RWPE1 (cell line): ENCODE measurements at regions not wholly inside any gene's neighbourhood (a gene's known extent, or its start where the extent isn't known, plus 50 kb on each side); places are given as distances from the start of the nearest gene placed in this dataset.

Source experiments
- CTCF ChIA-PET: fragments of 350-600 bp; sonication (Branson Sonifier 250); formaldehyde crosslinking; extraction: SDS; loops from one replicate; lab custom pipeline; 2021; lab: Yijun Ruan, JAX
- POLR2A ChIA-PET: fragments of 400-600 bp; formaldehyde crosslinking; extraction: SDS; loops from one replicate; lab custom pipeline; 2020; ENCODE audit warnings: antibody characterized with exemption; ENCODE audit not compliant: low non-redundant PET; lab: Yijun Ruan, JAX
- DNase-seq: peaks from one replicate; pipeline ENCODE4 v3.0.0; 2012; ENCODE audit warnings: low spot score
- H3K27ac ChIP-seq: fragments of 450-650 bp; 2 replicates; pipeline ENCODE4 v1.5.1; 2017
- TF ChIP-seq, protein P1 (sequence below): fragments of 450-650 bp; conservative IDR thresholded peaks from 2 replicates; pipeline ENCODE4 v1.5.1; 2017; ENCODE audit warnings: low read depth, mild to moderate bottlenecking

DNA sequence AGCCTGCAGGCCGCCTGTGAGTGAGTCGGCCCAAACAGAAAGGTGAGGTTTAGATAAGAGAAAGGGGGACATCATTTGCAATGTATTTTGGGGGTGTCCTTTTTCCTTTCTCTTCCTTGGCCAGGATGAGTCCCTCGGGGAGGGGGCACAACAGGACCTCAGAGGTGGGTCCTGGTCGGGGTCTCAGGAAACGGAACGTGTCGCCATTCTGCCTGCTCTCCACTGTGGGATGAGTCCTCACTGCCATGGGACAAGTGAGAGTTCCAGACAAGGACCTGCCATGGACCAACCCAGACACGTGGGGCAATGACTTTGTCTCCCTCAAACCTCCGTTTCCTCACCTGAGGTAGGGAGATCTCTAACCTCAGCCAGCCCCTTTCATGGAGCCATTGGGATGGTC, 67.9 kb upstream of the TAF1B start:
- ChIA-PET CTCF (no interaction called here), POLR2A (no interaction called here)

DNA sequence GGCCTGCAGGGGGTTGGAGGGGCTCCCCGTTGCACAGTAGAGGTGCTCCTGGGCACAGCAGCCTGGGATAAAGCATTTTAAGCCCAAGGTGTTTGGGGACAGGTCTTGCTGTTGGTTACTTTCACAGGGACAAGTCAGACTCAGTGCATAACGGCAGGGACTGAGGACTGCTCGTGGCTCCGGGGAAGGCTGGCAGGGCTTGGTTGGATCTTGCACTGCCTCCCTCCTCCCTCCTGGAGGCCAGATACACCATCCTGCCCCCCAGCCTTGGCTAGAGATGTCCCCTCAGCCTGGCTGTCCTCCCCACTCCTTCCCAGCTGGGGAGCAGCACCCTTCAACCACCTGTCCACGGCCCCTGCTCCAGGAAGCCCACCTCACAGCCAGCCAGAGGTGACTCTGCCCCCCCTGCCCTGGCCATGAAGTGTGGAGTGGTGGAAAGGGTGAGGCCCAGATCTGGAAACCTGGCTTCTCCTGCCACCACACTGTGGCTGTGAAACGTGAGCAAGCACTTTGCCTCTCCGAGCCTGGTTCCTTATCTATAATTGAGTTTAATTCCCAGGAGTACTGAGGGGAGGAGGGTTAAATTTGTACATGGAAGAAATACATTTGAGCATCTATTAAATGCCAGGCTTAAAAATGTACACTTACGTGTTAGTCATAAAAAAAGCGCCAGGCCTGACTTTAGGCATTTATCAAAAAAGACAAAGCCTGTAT, 67.1 kb upstream of the TAF1B start:
- no peak for DNase-seq
- H3K27ac ChIP-seq = no peak overlapping the region
- POLR2A ChIA-PET = no interaction called here
- TF ChIP-seq, protein P1, sequence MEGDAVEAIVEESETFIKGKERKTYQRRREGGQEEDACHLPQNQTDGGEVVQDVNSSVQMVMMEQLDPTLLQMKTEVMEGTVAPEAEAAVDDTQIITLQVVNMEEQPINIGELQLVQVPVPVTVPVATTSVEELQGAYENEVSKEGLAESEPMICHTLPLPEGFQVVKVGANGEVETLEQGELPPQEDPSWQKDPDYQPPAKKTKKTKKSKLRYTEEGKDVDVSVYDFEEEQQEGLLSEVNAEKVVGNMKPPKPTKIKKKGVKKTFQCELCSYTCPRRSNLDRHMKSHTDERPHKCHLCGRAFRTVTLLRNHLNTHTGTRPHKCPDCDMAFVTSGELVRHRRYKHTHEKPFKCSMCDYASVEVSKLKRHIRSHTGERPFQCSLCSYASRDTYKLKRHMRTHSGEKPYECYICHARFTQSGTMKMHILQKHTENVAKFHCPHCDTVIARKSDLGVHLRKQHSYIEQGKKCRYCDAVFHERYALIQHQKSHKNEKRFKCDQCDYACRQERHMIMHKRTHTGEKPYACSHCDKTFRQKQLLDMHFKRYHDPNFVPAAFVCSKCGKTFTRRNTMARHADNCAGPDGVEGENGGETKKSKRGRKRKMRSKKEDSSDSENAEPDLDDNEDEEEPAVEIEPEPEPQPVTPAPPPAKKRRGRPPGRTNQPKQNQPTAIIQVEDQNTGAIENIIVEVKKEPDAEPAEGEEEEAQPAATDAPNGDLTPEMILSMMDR = no peak
- CTCF ChIA-PET = no interaction called here

More for the DNA sequence above, 67.9 kb upstream of the TAF1B start:
- TF ChIP-seq, protein P1 = no peak
- H3K27ac ChIP-seq = no peak overlapping the region
- DNase-seq = no peak

DNA sequence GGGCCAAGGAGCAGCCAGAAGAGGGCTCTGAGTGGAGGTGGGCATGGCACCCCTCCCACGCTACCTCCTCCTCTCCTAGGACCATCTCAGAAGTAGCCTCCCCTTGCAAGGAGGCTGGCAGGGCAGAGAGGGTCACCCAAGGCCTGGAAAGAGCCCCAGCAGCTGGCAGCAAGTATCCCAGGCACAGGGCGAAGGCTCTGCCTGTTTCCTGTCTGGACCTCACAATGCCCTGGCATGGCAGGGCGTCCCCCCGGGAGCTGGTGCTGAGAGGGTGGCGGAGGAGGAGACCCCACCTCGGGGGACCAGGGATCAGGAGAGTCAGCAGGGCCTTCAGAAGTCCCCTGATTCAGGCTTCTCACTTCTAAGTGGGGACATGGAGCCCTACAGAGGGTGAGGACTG, 66.2 kb upstream of the TAF1B start:
- peak overlapping the region; percentile 16; the same call in 1 of the 2 replicates for H3K27ac ChIP-seq
- ChIA-PET POLR2A (no interaction called here), CTCF (interaction anchor here (1.2 kb wide), 1 partner anchor 9 kb away, joined by 3 read pairs; no protein-coding TSS in a partner anchor)
- TF ChIP-seq, protein P1 = no peak
- DNase-seq = no peak

DNA sequence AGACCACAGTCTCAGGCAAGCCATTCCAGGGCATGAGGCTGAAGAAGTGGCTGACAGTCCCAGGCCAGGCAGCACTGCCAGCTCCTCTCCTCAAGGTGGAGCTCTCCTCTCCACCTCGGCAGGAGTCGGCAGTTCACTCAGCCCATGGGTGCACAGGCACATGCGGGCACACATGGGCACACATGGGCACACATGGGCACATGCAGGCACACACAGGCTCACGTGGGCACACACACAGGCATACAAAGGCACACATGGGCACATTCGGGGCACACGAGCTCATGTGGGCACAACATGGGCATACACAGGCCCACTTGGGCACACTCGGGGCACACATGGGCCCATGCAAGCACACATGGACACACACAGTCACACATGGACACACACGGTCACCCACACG, 65.3 kb upstream of the TAF1B start:
- no peak for DNase-seq
- POLR2A ChIA-PET = no interaction called here
- H3K27ac ChIP-seq = peak overlapping the region; percentile 16
- CTCF ChIA-PET = interaction anchor here (0.5 to 1.2 kb wide), 3 partner anchors 10 to 270 kb away, joined by 3 to 4 read pairs (median 3); no protein-coding TSS in a partner anchor
- TF ChIP-seq, protein P1 = no peak

DNA sequence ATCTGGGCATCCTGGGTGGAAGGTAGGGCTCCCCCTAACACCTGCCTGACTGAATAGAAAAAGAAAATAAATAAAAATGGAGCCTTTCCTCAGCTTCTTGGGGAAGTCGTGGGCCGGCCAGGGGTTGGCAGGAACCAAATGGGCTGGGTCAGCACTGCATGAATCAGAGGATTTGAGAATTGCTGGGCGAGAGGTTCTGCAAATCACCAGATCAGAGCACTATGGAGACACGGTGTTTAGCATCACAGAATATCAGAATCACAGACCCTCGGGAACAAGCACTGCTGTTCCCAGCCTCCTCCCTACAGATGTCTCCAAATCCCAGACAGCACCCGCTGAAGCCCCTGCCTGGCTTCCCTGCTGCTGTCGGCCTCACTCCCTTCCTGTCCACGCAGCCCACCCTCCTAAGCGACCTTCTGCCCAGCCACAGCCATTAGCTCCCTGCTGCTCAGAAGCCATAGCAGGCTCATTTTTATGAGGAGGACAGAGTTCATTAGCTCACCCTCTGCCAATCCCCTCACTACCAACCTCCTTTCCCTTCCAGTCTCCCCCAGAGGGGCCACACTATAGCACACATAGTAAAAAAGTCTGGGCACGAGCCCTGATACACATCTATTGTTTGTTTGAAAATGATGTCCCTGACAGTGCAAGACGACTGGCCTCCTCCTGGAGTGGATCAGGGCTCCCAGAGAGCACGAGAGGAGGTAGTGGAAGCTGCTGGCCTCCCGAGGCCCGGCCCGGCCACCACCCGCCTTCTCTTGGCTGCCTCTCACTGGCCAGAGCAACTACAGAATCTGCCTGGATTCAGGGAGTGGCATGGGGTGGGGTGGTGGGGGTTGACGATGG, 64.6 kb upstream of the TAF1B start:
- TF ChIP-seq, protein P1 = no peak
- ChIA-PET POLR2A (no interaction called here), CTCF (interaction anchor here (0.9 kb wide), 1 partner anchor 269 kb away, joined by 4 read pairs; no protein-coding TSS in a partner anchor)
- DNase-seq = no peak
- peak overlapping the region; percentile 16 for H3K27ac ChIP-seq

DNA sequence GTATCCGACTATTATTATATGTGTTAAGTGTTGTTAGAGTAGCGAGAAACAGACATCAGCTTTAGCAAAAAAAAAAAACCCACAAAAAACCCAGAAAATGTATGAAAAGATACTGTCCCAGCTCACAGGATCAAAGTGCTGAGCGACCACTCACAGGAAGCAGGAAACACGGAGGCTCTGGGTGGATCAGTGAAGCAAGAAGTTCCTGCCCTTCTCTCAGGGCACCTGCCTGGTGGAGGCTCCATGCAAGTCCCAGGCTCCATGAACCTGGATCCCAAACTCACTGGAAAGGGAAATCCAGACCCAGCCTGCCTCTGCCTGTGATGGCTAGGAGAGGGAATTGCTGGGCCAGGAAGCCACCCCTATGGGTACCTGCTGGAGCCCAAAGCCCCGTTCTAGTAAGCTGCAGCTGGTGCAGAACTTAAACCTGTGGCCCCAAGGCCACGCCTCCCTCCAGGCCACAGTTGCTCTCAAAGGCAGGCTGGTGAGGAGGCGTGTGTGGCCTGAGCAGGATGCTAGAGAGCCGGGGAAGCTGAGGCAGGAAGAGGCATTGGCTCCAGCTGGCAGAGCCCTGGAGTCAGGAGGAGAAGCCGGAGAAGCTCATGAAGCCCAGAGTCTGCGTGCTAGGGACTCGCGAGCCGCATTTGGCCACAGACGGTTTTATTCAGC, 63.5 kb upstream of the TAF1B start:
- ChIA-PET CTCF (no interaction called here), POLR2A (no interaction called here)
- DNase-seq = no peak
- peak overlapping the region; percentile 54 for H3K27ac ChIP-seq
- TF ChIP-seq, protein P1 = no peak
